ENCODE measurements at regions not wholly inside any gene's neighbourhood (a gene's known extent, or its start where the extent isn't known, plus 50 kb on each side); places are given as distances from the start of the nearest gene placed in this dataset.

- H3K9me2 ChIP-seq (ENCODE audit: insufficient read depth, low read length), result no peaks in the 10 kb centered on the region
- H3K9me3 ChIP-seq (ENCODE audit: low read length), result no peaks in the 10 kb centered on the region
- DNase-seq (ENCODE audit: low spot score), result no peak
- ChIA-PET POLR2A (no interaction called here), CTCF (ENCODE audit: unreplicated experiment) (no interaction called here)
- intact Hi-C loops (cut with micrococcal nuclease; ENCODE audit: unreplicated experiment), result no loop called here
- peaks cover 7% of the 10 kb centered on the region for H3K4me1 ChIP-seq (ENCODE audit: insufficient read depth, low read length, poor library complexity, severe bottlenecking)
- no peak overlapping the region for H2AFZ ChIP-seq (ENCODE audit: low read length)
- H3K27ac ChIP-seq (ENCODE audit: low read depth, low read length, poor library complexity, severe bottlenecking), result no peak overlapping the region
- no peak overlapping the region for H3K4me3 ChIP-seq (ENCODE audit: low read depth, low read length, poor library complexity, severe bottlenecking)
- H3K79me2 ChIP-seq (ENCODE audit: insufficient read depth, low read depth, low read length), result no peaks in the 10 kb centered on the region
- BruUV-seq (replicated peaks), result no TSS peak
- no peaks in the 10 kb centered on the region for H3K36me3 ChIP-seq (ENCODE audit: insufficient read depth, low read length)
- no peak for TF ChIP-seq CTCF (conservative IDR thresholded peaks at IDR 0.05; ENCODE audit: low read length)
- TF ChIP-seq EZH2phosphoT487 (IDR thresholded peaks at IDR 0.05; ENCODE audit: borderline replicate concordance, low read depth, low read length), result no peak
- H3K4me2 ChIP-seq (ENCODE audit: low read length), result no peak overlapping the region
- H4K20me1 ChIP-seq (ENCODE audit: insufficient read depth, low read length), result no peaks in the 10 kb centered on the region
Observed at GRCh38 chr20:19830211-19830785, 72.2 kb downstream of the RIN2 start.

DNA sequence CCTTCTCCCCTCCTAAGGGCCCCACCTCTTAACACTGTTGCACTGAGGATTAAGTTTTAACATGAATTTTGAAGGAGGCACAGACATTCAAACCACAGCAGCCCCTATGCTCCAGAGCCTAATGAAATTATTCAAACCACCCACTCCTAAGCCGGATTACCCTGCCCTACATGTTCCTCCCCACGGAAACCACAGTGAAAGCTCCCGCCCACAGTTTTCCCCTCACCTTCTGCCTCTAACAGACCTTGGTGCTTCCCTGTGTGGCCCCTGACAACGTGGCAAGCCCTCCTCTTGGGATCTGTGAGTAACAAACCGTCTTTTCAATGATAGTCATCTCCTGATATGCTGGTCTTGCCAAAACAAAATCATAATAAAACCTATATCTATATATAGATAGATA is 74.8 kb downstream of the RIN2 start:
- H3K79me2 ChIP-seq (ENCODE audit: insufficient read depth, low read depth, low read length), result no peaks in the 10 kb centered on the region

More for the DNA sequence above, 74.8 kb downstream of the RIN2 start:
- ChIA-PET CTCF (ENCODE audit: unreplicated experiment) (no interaction called here), POLR2A (no interaction called here)
- no peak for TF ChIP-seq EZH2phosphoT487 (IDR thresholded peaks at IDR 0.05; ENCODE audit: borderline replicate concordance, low read depth, low read length)
- no peak for TF ChIP-seq CTCF (conservative IDR thresholded peaks at IDR 0.05; ENCODE audit: low read length)
- Histone ChIP-seq H4K20me1 (ENCODE audit: insufficient read depth, low read length) (no peaks in the 10 kb centered on the region), H3K4me3 (ENCODE audit: low read depth, low read length, poor library complexity, severe bottlenecking) (no peak overlapping the region), H3K4me1 (ENCODE audit: insufficient read depth, low read length, poor library complexity, severe bottlenecking) (peaks cover 5% of the 10 kb centered on the region), H3K27ac (ENCODE audit: low read depth, low read length, poor library complexity, severe bottlenecking) (no peak overlapping the region), H3K9me3 (ENCODE audit: low read length) (no peaks in the 10 kb centered on the region), H2AFZ (ENCODE audit: low read length) (no peak overlapping the region), H3K36me3 (ENCODE audit: insufficient read depth, low read length) (no peaks in the 10 kb centered on the region), H3K9me2 (ENCODE audit: insufficient read depth, low read length) (no peaks in the 10 kb centered on the region), H3K4me2 (ENCODE audit: low read length) (no peak overlapping the region)
- intact Hi-C loops (cut with micrococcal nuclease; ENCODE audit: unreplicated experiment), result no loop called here
- DNase-seq (ENCODE audit: low spot score), result no peak
- BruUV-seq (replicated peaks), result no TSS peak
